PC-9 (cell line): ENCODE measurements at regions not wholly inside any gene's neighbourhood (a gene's known extent, or its start where the extent isn't known, plus 50 kb on each side); places are given as distances from the start of the nearest gene placed in this dataset.

Experiments
- CTCF ChIP-seq: fragments of 200-600 bp; sonication (generic); conservative IDR thresholded peaks from 2 replicates; pipeline ENCODE4 v1.6.1; 2017; ENCODE audit warnings: mixed run types, antibody characterized with exemption, mild to moderate bottlenecking, moderate library complexity
- EZH2 ChIP-seq: fragments of 200-600 bp; sonication (generic); IDR thresholded peaks from 2 replicates; pipeline ENCODE4 v1.8.0; 2017; ENCODE audit warnings: antibody characterized with exemption, low read depth

- no peak for TF ChIP-seq CTCF
- no peak for TF ChIP-seq EZH2
These were observed 98.7 kb upstream of the ZPLD1 start for GRCh38 chr3:102336130-102336529.
